HG02642 (cell line): ENCODE measurements at regions not wholly inside any gene's neighbourhood (a gene's known extent, or its start where the extent isn't known, plus 50 kb on each side); places are given as distances from the start of the nearest gene placed in this dataset.

Experiments used
- ATAC-seq: cut with Tn5 transposase; IDR thresholded peaks from one replicate; pipeline ENCODE4 v1.9.1; 2021; ENCODE audit warnings: mild to moderate bottlenecking; ENCODE audit not compliant: unreplicated experiment, poor library complexity

DNA sequence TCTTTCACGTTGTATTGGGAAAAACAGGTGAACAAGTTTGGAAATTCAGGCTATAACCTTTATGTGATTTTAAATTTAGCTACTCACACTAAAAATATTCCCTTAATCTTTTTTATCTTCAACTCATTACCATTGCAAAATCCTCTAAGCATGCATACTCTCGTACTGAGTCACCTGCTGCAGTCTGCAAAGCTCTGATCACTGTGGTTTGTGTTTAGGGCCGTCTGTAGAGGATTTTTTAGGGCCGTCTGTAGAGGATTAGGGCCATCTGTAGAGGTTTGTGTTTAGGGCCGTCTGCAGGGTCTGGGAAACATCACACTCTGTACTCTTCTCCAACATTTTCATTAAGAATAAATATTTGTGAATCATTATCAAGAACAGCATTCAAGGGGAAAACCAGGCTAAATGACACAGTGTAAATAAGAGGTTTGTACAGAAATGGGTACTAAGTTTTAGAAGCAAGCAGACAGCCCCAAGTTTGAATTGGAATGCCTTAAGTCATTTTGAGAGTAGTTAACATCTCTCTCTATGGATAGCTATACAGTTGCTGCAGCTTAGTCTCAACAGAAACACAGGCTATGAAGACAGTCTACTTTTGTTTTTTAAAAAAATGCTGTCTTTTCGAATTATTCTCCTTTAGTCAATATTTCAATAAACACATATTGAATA lies 155.0 kb upstream of the TSLP start:
- ATAC-seq, result peak; percentile 63

GRCh38 chr5:110917161-110917875 lies 154.2 kb upstream of the TSLP start:
- no peak for ATAC-seq

GRCh38 chr5:110918683-110919082 lies 152.8 kb upstream of the TSLP start:
- no peak for ATAC-seq

DNA sequence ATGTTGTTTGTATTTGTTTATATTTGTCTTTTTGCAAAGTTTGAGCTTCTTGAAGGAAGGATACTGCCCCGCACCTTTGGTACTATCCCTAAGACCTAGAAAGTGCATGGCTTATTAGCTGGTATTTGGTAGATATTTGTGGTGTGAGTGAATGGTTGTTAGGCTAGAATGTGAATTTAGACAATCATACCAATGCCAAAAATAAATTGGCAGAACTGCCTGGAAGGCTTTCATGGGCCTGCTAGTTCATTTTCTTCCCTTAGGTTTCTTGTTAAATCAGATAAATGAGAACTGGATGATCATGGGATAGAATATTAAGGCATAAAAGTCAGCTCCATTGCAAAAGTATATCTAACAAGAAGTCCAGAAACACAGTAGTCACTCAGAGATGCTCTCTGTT lies 147.5 kb upstream of the TSLP start:
- no peak for ATAC-seq

DNA sequence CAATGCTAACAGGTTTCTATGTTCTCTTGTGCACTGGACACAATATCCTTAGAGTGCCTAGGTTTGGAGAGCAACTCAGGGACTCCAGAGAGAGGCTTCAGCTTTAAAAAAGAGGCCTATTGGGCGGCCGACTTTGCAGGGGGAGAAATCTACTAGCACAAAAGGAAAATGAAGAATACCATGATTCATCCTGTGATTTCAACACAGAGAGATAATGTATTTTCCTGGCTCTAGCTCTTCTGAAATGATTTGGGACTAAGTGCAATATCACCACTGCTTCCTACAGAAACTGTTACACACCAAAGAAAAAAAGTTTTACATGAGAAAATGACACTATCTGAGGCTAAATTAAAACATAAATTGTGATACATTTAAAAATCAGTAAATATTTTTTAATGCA lies 146.1 kb upstream of the TSLP start:
- no peak for ATAC-seq

GRCh38 chr5:110925916-110926315 lies 145.6 kb upstream of the TSLP start:
- ATAC-seq, result no peak

- ATAC-seq, result peak; percentile 84
These were observed 138.6 kb upstream of the TSLP start for GRCh38 chr5:110932755-110933488.

DNA sequence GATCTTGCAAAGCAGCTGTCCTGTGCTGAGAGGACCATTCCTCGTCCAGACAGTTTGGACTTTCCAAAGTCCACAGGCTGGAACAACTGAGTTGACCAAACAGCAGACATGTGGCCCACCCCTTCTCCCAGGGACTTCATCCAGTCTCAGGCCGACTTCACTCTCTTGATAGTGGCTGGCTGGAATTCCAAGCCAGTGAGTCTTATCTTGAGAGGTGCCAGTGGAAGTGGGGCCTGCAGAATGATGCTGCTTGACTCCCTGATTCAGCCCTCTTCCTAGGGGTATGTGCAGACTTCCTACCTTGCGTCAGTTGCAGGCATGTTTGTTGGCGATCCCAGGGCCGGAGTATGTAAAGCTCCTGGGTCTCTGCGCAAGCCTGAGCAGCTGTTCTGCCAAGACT lies 131.4 kb upstream of the TSLP start:
- no peak for ATAC-seq

DNA sequence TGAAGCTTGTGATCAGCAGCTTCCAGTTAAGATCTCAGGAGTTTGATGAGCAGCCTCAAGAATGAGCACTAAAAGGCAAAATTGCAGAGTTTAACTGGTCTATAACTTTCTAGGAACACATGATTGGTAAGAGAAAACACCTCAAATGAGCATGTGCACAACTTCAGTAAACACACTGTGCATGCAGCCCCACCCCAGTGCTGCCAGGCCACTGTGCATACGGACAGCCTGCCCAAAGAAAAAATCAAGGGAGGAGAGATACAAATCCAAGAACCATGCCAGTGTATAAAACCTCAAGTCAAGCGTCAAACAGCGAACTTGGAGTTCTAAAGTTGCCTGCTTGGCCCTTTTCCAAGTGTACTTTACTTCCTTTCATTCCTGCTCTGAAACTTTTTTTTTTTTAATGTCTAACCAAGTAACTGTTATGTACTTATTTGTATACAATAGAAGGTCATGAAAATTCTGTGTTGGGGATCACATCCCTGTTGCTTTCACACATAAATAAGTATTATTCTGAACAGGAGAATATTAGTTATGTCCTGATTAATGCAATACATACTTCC lies 125.6 kb upstream of the TSLP start:
- ATAC-seq, result no peak

GRCh38 chr5:110951373-110951791 lies 120.1 kb upstream of the TSLP start:
- no peak for ATAC-seq

DNA sequence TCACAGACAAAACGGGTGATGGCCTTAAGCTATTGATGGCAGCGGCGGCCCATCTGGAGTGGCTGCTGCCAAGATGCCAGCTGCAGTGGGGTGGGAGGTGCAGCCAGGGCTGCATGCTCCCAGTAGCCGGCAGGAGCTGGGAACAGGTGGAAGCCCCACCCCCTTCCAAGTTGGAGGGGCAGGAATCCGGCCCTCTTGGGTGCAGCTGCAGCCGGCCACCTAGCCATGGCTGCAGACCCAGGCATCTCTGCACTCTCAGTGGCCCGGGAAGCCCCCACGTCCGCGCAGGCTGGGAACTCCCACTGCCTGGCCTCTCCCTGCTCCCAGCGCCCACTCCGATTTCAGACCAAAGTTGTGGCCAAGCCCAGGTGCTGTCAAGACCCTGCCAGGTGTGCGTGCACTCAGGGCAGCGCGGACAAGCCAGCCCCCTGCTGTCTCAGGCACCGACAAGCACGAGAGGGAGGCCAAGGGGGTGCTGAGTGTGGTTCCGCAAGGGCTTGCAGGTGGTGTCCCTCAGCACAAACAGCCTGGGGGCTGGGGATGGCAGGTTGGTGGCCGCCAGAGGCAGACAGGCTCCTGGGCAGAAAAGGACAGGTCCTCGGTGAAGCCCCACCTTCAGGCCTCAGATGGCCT lies 115.1 kb upstream of the TSLP start:
- ATAC-seq, result no peak

- ATAC-seq, result no peak
These were observed 114.3 kb upstream of the TSLP start for GRCh38 chr5:110956913-110957813.

GRCh38 chr5:110957934-110958333 lies 113.6 kb upstream of the TSLP start:
- no peak for ATAC-seq

GRCh38 chr5:110963495-110963894 lies 108.0 kb upstream of the TSLP start:
- ATAC-seq, result no peak

- ATAC-seq, result no peak
These were observed 105.5 kb upstream of the TSLP start for GRCh38 chr5:110965773-110966581.

DNA sequence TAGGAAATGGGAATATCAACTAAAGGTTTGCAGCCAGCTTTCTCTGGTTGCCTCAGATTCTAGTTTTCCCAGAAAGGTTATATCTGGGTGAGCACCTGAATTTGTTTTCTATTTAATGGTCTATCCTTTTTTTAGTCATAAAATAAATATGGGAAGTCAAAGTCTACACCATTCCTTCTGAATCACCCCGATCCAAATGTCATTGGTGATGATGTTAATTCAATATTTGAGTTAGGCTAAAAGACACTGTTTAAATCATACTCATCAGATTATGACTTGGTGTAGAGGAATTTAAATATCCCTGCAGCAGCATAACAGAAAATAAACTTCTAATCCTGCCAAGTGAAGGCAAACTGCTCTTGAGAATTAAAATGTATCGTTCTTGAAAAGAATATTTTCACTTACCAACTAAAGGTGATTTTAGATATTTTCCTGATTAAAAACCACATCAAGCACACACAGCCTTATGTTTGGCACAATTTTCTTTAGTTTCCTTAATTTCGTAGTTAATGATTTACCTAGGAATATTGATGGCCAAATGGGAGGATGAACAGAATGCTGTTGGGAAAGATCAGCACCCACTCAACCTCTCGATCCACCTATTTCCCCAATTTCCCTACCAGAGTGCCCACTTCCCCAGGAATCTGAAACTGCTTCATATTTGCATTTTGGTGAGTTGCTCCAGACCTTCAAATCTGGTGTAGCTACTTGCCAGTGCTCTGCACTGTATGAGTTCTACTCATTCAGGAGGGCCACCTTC lies 103.1 kb upstream of the TSLP start:
- ATAC-seq, result no peak

- ATAC-seq, result no peak
These were observed 102.0 kb upstream of the TSLP start for GRCh38 chr5:110969502-110969901.

GRCh38 chr5:110973510-110973909 lies 98.0 kb upstream of the TSLP start:
- ATAC-seq, result no peak
